ENCODE measurements at regions not wholly inside any gene's neighbourhood (a gene's known extent, or its start where the extent isn't known, plus 50 kb on each side); places are given as distances from the start of the nearest gene placed in this dataset.

DNA sequence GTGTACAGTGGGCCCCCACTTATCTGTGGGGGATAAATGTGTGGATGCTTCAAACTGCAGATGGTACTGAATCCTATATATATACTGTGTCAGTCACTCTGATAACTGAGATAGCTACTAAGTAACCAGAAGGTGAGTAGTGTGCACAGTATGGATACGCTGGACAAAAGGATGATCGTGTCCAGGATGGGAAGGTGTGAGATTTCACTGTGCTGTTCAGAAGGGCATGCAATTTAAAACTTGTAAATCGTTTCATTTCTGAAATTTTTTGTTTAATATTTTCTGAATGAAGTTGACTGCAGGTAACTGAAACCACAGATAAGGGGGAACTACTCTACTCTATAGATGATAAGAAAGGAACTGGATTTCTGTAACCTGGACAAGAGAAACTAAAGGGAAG lies 52.1 kb upstream of the SESN3 start:
- TF ChIP-seq, protein P1, sequence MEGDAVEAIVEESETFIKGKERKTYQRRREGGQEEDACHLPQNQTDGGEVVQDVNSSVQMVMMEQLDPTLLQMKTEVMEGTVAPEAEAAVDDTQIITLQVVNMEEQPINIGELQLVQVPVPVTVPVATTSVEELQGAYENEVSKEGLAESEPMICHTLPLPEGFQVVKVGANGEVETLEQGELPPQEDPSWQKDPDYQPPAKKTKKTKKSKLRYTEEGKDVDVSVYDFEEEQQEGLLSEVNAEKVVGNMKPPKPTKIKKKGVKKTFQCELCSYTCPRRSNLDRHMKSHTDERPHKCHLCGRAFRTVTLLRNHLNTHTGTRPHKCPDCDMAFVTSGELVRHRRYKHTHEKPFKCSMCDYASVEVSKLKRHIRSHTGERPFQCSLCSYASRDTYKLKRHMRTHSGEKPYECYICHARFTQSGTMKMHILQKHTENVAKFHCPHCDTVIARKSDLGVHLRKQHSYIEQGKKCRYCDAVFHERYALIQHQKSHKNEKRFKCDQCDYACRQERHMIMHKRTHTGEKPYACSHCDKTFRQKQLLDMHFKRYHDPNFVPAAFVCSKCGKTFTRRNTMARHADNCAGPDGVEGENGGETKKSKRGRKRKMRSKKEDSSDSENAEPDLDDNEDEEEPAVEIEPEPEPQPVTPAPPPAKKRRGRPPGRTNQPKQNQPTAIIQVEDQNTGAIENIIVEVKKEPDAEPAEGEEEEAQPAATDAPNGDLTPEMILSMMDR (IDR thresholded peaks at IDR 0.05 in 2 of 3, conservative IDR thresholded peaks at IDR 0.05 in 1 of 3; ENCODE audit: borderline replicate concordance in 1 of 3, insufficient read depth in 1 of 3, low read depth in 2 of 3, low read length in 2 of 3): no peak
- no peak for TF ChIP-seq CEBPB (IDR thresholded peaks at IDR 0.05; ENCODE audit: low read depth)
- no peak for TF ChIP-seq EZH2 (IDR thresholded peaks at IDR 0.05)
- no peak for TF ChIP-seq POLR2A (IDR thresholded peaks at IDR 0.05; ENCODE audit: borderline replicate concordance, extremely low read depth, insufficient read depth, insufficient read length)
- TF ChIP-seq POLR2AphosphoS5 (IDR thresholded peaks at IDR 0.05; ENCODE audit: low read depth, low read length): no peak
- no peak for TF ChIP-seq SIN3A (IDR thresholded peaks at IDR 0.05; ENCODE audit: low read depth)
- no peak for TF ChIP-seq YY1 (IDR thresholded peaks at IDR 0.05; ENCODE audit: extremely low read depth, insufficient replicate concordance, low read depth, low read length)
- no peak for TF ChIP-seq EGR1 (IDR thresholded peaks at IDR 0.05; ENCODE audit: low read depth)
- TF ChIP-seq, protein P2, sequence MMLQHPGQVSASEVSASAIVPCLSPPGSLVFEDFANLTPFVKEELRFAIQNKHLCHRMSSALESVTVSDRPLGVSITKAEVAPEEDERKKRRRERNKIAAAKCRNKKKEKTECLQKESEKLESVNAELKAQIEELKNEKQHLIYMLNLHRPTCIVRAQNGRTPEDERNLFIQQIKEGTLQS (IDR thresholded peaks at IDR 0.05): no peak
- no peak for TF ChIP-seq ZNF274 (IDR thresholded peaks at IDR 0.05; ENCODE audit: low read depth, low read length)
- TF ChIP-seq MAX (IDR thresholded peaks at IDR 0.05): no peak
- no peak for TF ChIP-seq JUND (IDR thresholded peaks at IDR 0.05)

Data from HCT116 (cell line).